DND-41 (cell line): ENCODE measurements at regions not wholly inside any gene's neighbourhood (a gene's known extent, or its start where the extent isn't known, plus 50 kb on each side); places are given as distances from the start of the nearest gene placed in this dataset.

Experiments used
- ATAC-seq: fragments of 200-7000 bp; cut with Tn5 transposase; 3 replicates; pipeline ENCODE4 v1.9.1; 2021; ENCODE audit warnings: low read depth; ENCODE audit not compliant: insufficient read depth
- DNase-seq: peaks from one replicate; pipeline ENCODE4 v3.0.0-alpha.2; 2020
- H2AFZ ChIP-seq: 2 replicates; pipeline ENCODE4 v1.6.0; 2012; ENCODE audit warnings: low read depth, low read length
- H3K27ac ChIP-seq: 2 replicates; pipeline ENCODE4 v1.5.1; 2012; ENCODE audit warnings: low read length, inconsistent platforms
- H3K27me3 ChIP-seq: fragments of 200-600 bp; sonication (generic); 2 replicates; pipeline ENCODE4 v1.6.0; 2012; ENCODE audit warnings: low read length, mild to moderate bottlenecking, inconsistent platforms; ENCODE audit not compliant: insufficient read depth, poor library complexity
- H3K36me3 ChIP-seq: 2 replicates; pipeline ENCODE4 v1.5.1; 2012; ENCODE audit warnings: low read length, inconsistent platforms; ENCODE audit not compliant: insufficient read depth
- H3K4me1 ChIP-seq: 2 replicates; pipeline ENCODE4 v1.5.1; 2012; ENCODE audit warnings: mild to moderate bottlenecking, low read length; ENCODE audit not compliant: insufficient read depth
- H3K4me2 ChIP-seq: 2 replicates; pipeline ENCODE4 v1.6.0; 2012; ENCODE audit warnings: mild to moderate bottlenecking, moderate library complexity, low read length, inconsistent platforms; ENCODE audit not compliant: insufficient read depth
- H3K4me3 ChIP-seq, 2 experiments: fragments of 200-600 bp in 1 of 2; shearing (Covaris generic) in 1 of 2; 2 replicates each; pipeline ENCODE4 v1.5.1; 2012 to 2016; ENCODE audit warnings: inconsistent platforms in 2 of 2, low read length in 2 of 2, mild to moderate bottlenecking in 2 of 2, low read depth in 1 of 2, moderate library complexity in 1 of 2
- H3K79me2 ChIP-seq: 2 replicates; pipeline ENCODE4 v1.6.0; 2012; ENCODE audit warnings: low read length, inconsistent platforms; ENCODE audit not compliant: insufficient read depth
- H3K9ac ChIP-seq: 2 replicates; pipeline ENCODE4 v1.6.0; 2012; ENCODE audit warnings: low read depth, mild to moderate bottlenecking, inconsistent platforms, low read length, moderate library complexity
- H3K9me3 ChIP-seq: 2 replicates; pipeline ENCODE4 v1.5.1; 2012; ENCODE audit warnings: low read length, moderate library complexity, mild to moderate bottlenecking, inconsistent platforms; ENCODE audit not compliant: insufficient read depth, severe bottlenecking
- H4K20me1 ChIP-seq: 2 replicates; pipeline ENCODE4 v1.6.0; 2012; ENCODE audit warnings: low read length; ENCODE audit not compliant: insufficient read depth
- EZH2 ChIP-seq: IDR thresholded peaks from 3 replicates; pipeline ENCODE4 v1.6.1; 2012; ENCODE audit warnings: borderline replicate concordance, low read depth, mild to moderate bottlenecking, moderate library complexity, low read length, inconsistent platforms; ENCODE audit not compliant: severe bottlenecking
- TF ChIP-seq, protein P1 (sequence below): IDR thresholded peaks from 2 replicates; pipeline ENCODE4 v1.5.1; 2012; ENCODE audit warnings: borderline replicate concordance, low read length, moderate library complexity, mild to moderate bottlenecking; ENCODE audit not compliant: poor library complexity, severe bottlenecking; ENCODE audit errors: extremely low read depth

DNA sequence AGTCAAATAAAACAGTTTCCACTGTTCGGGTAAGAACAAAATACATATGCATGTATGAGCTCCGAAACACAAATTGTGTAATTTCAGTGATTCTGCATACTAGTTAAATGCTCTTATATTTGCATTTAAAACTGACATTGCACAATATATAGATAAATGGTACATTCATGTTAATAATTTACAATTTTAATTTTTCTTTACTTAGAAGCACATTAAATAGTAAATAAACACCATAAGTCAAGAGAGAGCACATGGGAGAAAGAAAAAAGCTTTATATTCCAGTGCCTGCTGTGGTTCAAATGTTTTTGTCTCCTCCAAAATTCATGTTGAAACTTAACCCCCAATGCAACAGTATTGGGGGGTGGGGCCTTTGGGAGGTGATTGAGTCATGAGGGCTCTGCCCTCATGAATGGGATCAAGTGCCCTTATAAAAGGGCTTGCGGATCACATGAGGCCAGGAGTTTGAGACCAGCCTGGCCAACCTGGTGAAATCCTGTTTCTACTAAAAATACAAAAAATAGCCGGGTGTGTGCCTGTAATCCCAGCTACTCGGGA is 322.9 kb downstream of the BCOR start:
- Histone ChIP-seq H3K4me1 (peaks cover 3% of the 10 kb centered on the region; the same call in 1 of the 2 replicates), H3K79me2 (no peaks in the 10 kb centered on the region), H3K27ac (no peak overlapping the region), H4K20me1 (no peaks in the 10 kb centered on the region), H3K9ac (no peak overlapping the region), H3K27me3 (no peaks in the 10 kb centered on the region), H3K36me3 (no peaks in the 10 kb centered on the region), H3K4me2 (no peak overlapping the region), H3K4me3 (no peak overlapping the region), H2AFZ (no peak overlapping the region), H3K9me3 (no peaks in the 10 kb centered on the region)
- DNase-seq (no peak), ATAC-seq (no peak)
- TF ChIP-seq, protein P1, sequence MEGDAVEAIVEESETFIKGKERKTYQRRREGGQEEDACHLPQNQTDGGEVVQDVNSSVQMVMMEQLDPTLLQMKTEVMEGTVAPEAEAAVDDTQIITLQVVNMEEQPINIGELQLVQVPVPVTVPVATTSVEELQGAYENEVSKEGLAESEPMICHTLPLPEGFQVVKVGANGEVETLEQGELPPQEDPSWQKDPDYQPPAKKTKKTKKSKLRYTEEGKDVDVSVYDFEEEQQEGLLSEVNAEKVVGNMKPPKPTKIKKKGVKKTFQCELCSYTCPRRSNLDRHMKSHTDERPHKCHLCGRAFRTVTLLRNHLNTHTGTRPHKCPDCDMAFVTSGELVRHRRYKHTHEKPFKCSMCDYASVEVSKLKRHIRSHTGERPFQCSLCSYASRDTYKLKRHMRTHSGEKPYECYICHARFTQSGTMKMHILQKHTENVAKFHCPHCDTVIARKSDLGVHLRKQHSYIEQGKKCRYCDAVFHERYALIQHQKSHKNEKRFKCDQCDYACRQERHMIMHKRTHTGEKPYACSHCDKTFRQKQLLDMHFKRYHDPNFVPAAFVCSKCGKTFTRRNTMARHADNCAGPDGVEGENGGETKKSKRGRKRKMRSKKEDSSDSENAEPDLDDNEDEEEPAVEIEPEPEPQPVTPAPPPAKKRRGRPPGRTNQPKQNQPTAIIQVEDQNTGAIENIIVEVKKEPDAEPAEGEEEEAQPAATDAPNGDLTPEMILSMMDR: no peak

DNA sequence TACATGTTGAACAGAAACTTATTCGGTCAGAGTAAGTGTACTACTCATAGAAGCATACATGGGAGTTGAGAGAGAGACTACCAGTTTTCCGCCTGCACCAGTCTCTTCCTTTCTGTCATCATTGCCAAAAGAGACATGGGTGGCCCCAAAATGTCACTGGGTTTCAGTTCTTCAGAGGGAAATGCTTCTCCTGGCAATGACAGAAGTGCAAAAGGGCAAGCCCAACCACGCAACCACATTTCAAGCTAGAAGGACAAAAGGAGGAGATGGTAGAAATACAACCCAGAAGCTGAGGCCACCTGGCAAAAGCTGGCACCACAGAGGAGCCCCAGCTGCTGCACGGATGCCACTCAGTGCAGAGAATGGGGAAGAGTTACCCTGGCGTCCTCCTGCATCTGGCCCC is 320.1 kb downstream of the BCOR start:
- H3K4me1 ChIP-seq: peaks cover 3% of the 10 kb centered on the region; the same call in 1 of the 2 replicates

DNA sequence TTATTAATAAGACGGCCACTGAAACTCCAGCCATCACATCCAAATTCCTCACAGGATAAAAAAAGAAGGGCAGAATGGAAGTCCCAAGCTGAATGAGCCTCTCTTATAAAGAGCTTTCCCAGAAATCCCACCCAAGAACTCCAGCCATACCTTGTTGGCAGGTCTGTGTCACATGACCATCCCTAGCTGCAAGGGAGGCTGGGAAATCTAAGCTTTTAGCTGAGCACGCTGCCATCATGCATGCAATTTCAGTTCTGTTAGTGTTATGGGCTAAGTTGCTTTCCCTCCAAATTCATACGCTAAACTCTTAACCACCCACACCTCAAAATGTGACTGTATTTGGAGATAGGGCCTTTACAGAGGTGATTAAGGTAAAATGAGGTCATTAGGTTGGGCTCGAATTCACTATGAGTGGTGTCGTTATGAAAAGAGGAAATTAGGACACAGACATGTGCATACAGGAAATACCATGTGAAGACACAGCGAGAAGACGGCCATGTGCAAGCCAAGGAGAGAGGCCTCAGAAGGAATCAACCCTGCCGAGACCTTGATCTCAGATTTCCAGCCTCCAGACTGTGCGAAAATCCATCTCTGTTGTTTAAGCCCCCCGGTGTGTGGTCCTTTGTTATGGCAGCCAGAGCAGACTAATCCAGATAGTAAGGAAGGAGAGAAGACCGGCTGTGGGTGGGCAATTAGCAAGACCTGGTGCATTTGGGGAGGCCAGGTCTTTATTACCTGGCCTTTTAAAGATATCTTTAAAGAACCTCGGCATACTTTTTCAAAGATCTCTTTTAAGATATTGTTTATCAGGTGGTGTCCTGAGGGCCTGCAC is 317.6 kb downstream of the BCOR start:
- TF ChIP-seq EZH2: no peak
- TF ChIP-seq, protein P1: no peak
- DNase-seq (no peak), ATAC-seq (no peak)
- Histone ChIP-seq H3K27me3 (no peaks in the 10 kb centered on the region), H3K4me1 (peaks cover 3% of the 10 kb centered on the region; the same call in 1 of the 2 replicates), H3K4me2 (no peak overlapping the region), H4K20me1 (no peaks in the 10 kb centered on the region), H3K9ac (no peak overlapping the region), H3K79me2 (no peaks in the 10 kb centered on the region), H3K27ac (no peak overlapping the region), H3K36me3 (no peaks in the 10 kb centered on the region), H3K9me3 (no peaks in the 10 kb centered on the region), H2AFZ (no peak overlapping the region), H3K4me3 (no peak overlapping the region)

More for the DNA sequence above, 320.1 kb downstream of the BCOR start:
- TF ChIP-seq, protein P1: no peak
- no peak for TF ChIP-seq EZH2
- Histone ChIP-seq H3K4me2 (no peak overlapping the region), H3K27ac (no peak overlapping the region), H4K20me1 (no peaks in the 10 kb centered on the region), H2AFZ (no peak overlapping the region), H3K9ac (no peak overlapping the region), H3K79me2 (no peaks in the 10 kb centered on the region), H3K36me3 (no peaks in the 10 kb centered on the region), H3K4me3 (no peak overlapping the region), H3K27me3 (no peaks in the 10 kb centered on the region), H3K9me3 (no peaks in the 10 kb centered on the region)
- DNase-seq (peak; percentile 33), ATAC-seq (peak; percentile 74)
